Breast epithelium (tissue), 4 donors: ENCODE measurements at regions not wholly inside any gene's neighbourhood (a gene's known extent, or its start where the extent isn't known, plus 50 kb on each side); places are given as distances from the start of the nearest gene placed in this dataset.

ENCODE experiments used
- DNase-seq, 2 donors: peaks; one replicate each; pipeline ENCODE4 v3.0.0-alpha.2; 2019; ENCODE audit warnings: low spot score in 2 of 2
- H3K27ac ChIP-seq, 2 donors: fragments of 200-600 bp; sonication (generic) in 1 of 2; one replicate each; pipeline ENCODE4 v1.5.1; 2016 to 2019; ENCODE audit warnings: mild to moderate bottlenecking in 1 of 2
- H3K27me3 ChIP-seq, 2 donors: fragments of 200-600 bp; sonication (generic) in 1 of 2; one replicate each; pipeline versions ENCODE4 v1.5.1 to v1.6.0; 2017 to 2019; ENCODE audit warnings: control low read depth in 1 of 2, mild to moderate bottlenecking in 1 of 2
- H3K36me3 ChIP-seq: fragments of 200-600 bp; one replicate; pipeline ENCODE4 v1.5.1; 2019
- H3K4me1 ChIP-seq, 2 donors: fragments of 200-600 bp; sonication (generic); one replicate each; pipeline ENCODE4 v1.5.1; 2016 to 2019; ENCODE audit warnings: control low read depth in 1 of 2
- H3K4me3 ChIP-seq, 3 donors: fragments of 200-600 bp; sonication (generic); 1 replicate in 2 of 3; 2 replicates in 1 of 3; pipeline ENCODE4 v1.5.1; 2016 to 2019; ENCODE audit warnings: mild to moderate bottlenecking in 3 of 3, moderate library complexity in 2 of 3
- H3K9me3 ChIP-seq, 2 donors: fragments of 200-600 bp; sonication (generic) in 1 of 2; one replicate each; pipeline ENCODE4 v1.5.1; 2016 to 2019; ENCODE audit warnings: control low read depth in 1 of 2
- POLR2A ChIP-seq: fragments of 450-650 bp; IDR thresholded peaks from one replicate; pipeline ENCODE4 v1.6.1; 2016; ENCODE audit warnings: antibody characterized with exemption, mild to moderate bottlenecking, moderate library complexity
- POLR2AphosphoS5 ChIP-seq, 3 donors: sonication (generic); formaldehyde crosslinking; IDR thresholded peaks; one replicate each; pipeline ENCODE4 v1.6.1; 2017; ENCODE audit warnings: antibody characterized with exemption in 3 of 3
- intact Hi-C: fragments of 100-400 bp; cut with DNase I; formaldehyde crosslinking; loops from one replicate; pipeline ENCODE4 v1.15.1; 2023; ENCODE audit warnings: low total_unique reads
- TF ChIP-seq, protein P1 (sequence below), 3 donors: fragments of 450-650 bp; IDR thresholded peaks; one replicate each; pipeline ENCODE4 v1.5.1; 2016 to 2017; ENCODE audit warnings: antibody characterized with exemption in 3 of 3, mild to moderate bottlenecking in 3 of 3, moderate library complexity in 3 of 3

DNA sequence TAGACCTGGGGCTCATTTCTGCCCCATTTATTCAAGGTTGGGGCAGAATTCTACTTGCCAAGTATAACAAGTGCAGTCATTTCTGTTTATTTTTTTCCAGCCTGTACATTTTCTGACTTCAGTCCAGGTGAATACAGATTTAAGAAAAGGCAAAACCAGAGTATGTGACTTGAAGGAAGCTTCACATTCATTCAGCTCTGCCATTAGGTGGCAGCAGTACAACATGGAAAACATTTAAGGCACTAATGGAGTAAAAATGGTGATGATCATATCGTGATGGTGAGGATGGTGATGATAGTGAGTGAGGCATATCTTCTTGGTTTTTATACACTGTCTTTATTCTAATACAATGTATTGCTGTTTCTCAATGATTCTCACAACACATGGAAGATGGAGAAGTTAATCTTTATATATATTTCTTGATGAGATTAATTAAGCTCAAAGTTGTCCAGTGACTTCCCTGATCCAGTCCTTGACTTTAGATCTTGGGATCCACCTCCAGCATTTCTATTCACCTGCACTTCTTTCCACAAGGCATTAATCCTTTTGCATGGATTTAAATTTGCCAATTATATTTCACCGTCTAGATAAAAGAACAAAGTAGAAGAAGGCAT lies 176.7 kb upstream of the SEL1L start:
- intact Hi-C loops: no loop called here
- TF ChIP-seq POLR2A: no peak
- TF ChIP-seq POLR2AphosphoS5 (IDR thresholded peaks at IDR 0.05): no peak
- TF ChIP-seq, protein P1, sequence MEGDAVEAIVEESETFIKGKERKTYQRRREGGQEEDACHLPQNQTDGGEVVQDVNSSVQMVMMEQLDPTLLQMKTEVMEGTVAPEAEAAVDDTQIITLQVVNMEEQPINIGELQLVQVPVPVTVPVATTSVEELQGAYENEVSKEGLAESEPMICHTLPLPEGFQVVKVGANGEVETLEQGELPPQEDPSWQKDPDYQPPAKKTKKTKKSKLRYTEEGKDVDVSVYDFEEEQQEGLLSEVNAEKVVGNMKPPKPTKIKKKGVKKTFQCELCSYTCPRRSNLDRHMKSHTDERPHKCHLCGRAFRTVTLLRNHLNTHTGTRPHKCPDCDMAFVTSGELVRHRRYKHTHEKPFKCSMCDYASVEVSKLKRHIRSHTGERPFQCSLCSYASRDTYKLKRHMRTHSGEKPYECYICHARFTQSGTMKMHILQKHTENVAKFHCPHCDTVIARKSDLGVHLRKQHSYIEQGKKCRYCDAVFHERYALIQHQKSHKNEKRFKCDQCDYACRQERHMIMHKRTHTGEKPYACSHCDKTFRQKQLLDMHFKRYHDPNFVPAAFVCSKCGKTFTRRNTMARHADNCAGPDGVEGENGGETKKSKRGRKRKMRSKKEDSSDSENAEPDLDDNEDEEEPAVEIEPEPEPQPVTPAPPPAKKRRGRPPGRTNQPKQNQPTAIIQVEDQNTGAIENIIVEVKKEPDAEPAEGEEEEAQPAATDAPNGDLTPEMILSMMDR (IDR thresholded peaks at IDR 0.05): peak in 2 of 3 donors; percentile 43 to 55
- DNase-seq: no peak
- H3K36me3 ChIP-seq: no peaks in the 10 kb centered on the region
- H3K27ac ChIP-seq: no peak overlapping the region
- H3K9me3 ChIP-seq: no peaks in the 10 kb centered on the region
- H3K4me3 ChIP-seq: no peak overlapping the region
- H3K4me1 ChIP-seq: no peaks in the 10 kb centered on the region
- H3K27me3 ChIP-seq: no peaks in the 10 kb centered on the region

GRCh38 chr14:81715731-81716130 lies 182.1 kb upstream of the SEL1L start:
- H3K9me3 ChIP-seq: no peaks in the 10 kb centered on the region
- no peak overlapping the region for H3K27ac ChIP-seq
- no peak for DNase-seq
- H3K36me3 ChIP-seq: no peaks in the 10 kb centered on the region
- H3K4me1 ChIP-seq: no peaks in the 10 kb centered on the region
- TF ChIP-seq POLR2A: no peak
- TF ChIP-seq, protein P1 (IDR thresholded peaks at IDR 0.05): no peak
- H3K27me3 ChIP-seq: no peaks in the 10 kb centered on the region
- intact Hi-C loops: no loop called here
- H3K4me3 ChIP-seq: no peak overlapping the region

GRCh38 chr14:81716953-81717352 lies 183.3 kb upstream of the SEL1L start:
- no peaks in the 10 kb centered on the region for H3K36me3 ChIP-seq
- H3K27me3 ChIP-seq: no peaks in the 10 kb centered on the region
- H3K4me1 ChIP-seq: no peaks in the 10 kb centered on the region
- no peak overlapping the region for H3K4me3 ChIP-seq
- intact Hi-C loops: no loop called here
- H3K9me3 ChIP-seq: no peaks in the 10 kb centered on the region
- DNase-seq: no peak
- H3K27ac ChIP-seq: no peak overlapping the region
- TF ChIP-seq POLR2AphosphoS5 (IDR thresholded peaks at IDR 0.05) (no peak), POLR2A (no peak)
- TF ChIP-seq, protein P1 (IDR thresholded peaks at IDR 0.05): no peak

DNA sequence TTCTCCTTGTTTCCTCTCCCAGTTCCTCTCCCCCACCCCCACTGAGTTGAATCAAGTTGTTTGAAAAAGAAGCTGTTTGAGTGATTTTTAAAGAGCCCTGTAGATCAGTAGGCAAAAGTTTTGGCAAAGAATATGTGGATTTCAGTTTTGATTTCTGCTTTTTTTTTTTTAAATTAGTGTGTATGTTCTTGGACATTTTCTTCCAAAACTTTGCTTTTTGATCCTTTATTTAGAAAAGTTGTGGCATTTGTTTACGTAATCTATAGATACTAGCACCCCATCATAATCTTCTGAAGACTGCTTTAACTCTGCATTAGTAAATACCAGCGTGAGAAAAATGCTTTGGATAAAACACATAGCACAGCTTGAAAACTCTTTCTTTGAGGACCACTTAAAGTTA lies 190.3 kb upstream of the SEL1L start:
- no peaks in the 10 kb centered on the region for H3K27me3 ChIP-seq
- TF ChIP-seq POLR2A (no peak), POLR2AphosphoS5 (IDR thresholded peaks at IDR 0.05) (no peak)
- TF ChIP-seq, protein P1 (IDR thresholded peaks at IDR 0.05): no peak
- no peak overlapping the region for H3K4me3 ChIP-seq
- H3K27ac ChIP-seq: no peak overlapping the region
- no peaks in the 10 kb centered on the region for H3K36me3 ChIP-seq
- no peaks in the 10 kb centered on the region for H3K9me3 ChIP-seq
- intact Hi-C loops: no loop called here
- no peak for DNase-seq
- no peaks in the 10 kb centered on the region for H3K4me1 ChIP-seq

- Histone ChIP-seq H3K9me3 (no peaks in the 10 kb centered on the region), H3K36me3 (no peaks in the 10 kb centered on the region), H3K4me3 (no peak overlapping the region), H3K27ac (no peak overlapping the region), H3K4me1 (no peaks in the 10 kb centered on the region), H3K27me3 (no peaks in the 10 kb centered on the region)
- TF ChIP-seq, protein P1 (IDR thresholded peaks at IDR 0.05): no peak
- TF ChIP-seq POLR2AphosphoS5 (IDR thresholded peaks at IDR 0.05) (no peak), POLR2A (no peak)
- intact Hi-C loops: no loop called here
- DNase-seq: no peak
Measured at GRCh38 chr14:81727218-81727617, 193.6 kb upstream of the SEL1L start.
